GM12865 (cell line): ENCODE measurements at regions not wholly inside any gene's neighbourhood (a gene's known extent, or its start where the extent isn't known, plus 50 kb on each side); places are given as distances from the start of the nearest gene placed in this dataset.
"Not testable (repeated sequence)": the region's sequence is repeated elsewhere in the genome, so short reads cannot be mapped to it uniquely, and the experiment has no call there.

Experiments used
- DNase-seq: peaks from one replicate; pipeline ENCODE4 v3.0.0; 2010; ENCODE audit warnings: low read depth
- H3K4me3 ChIP-seq: 2 replicates; pipeline ENCODE4 v1.5.1; 2011; ENCODE audit warnings: mild to moderate bottlenecking, low read depth, low read length, control low read depth
- CTCF ChIP-seq: IDR thresholded peaks from 2 replicates; pipeline ENCODE4 v1.5.1; 2011; ENCODE audit warnings: low read length, control low read depth, low read depth, inconsistent platforms; ENCODE audit not compliant: insufficient read depth; ENCODE audit errors: missing control alignments

GRCh38 chr6:22132656-22133055 is 164.2 kb downstream of the PRL start:
- TF ChIP-seq CTCF = no peak
- no peak overlapping the region for H3K4me3 ChIP-seq
- no peak for DNase-seq

- H3K4me3 ChIP-seq = no peak overlapping the region
- DNase-seq = no peak
- TF ChIP-seq CTCF = no peak
Measured at GRCh38 chr6:22133357-22133756, 163.5 kb downstream of the PRL start.

- TF ChIP-seq CTCF = no peak
- no peak for DNase-seq
- no peak overlapping the region for H3K4me3 ChIP-seq
Measured at GRCh38 chr6:22134308-22134707, 162.5 kb downstream of the PRL start.

GRCh38 chr6:22135395-22135794 is 161.4 kb downstream of the PRL start:
- no peak for DNase-seq
- TF ChIP-seq CTCF = no peak
- no peak overlapping the region for H3K4me3 ChIP-seq

DNA sequence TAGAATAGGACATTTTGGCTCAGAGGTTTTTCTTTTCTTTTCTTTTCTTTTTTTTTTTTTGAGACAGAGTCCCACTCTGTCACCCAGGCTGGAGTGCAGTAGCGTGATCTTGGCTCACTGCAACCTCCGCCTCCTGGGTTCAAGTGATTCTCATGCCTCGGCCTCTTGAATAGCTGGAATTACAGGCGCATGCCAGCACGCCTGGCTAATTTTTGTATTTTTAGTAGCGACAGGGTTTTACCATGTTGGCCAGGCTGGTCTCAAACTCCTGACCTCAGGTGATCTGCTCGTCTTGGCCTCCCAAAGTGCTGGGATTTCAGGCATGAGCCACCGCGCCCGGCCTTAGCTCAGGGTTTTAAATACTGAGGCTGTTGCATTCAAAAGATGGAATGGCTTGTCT is 156.1 kb downstream of the PRL start:
- not testable (repeated sequence) for DNase-seq

DNA sequence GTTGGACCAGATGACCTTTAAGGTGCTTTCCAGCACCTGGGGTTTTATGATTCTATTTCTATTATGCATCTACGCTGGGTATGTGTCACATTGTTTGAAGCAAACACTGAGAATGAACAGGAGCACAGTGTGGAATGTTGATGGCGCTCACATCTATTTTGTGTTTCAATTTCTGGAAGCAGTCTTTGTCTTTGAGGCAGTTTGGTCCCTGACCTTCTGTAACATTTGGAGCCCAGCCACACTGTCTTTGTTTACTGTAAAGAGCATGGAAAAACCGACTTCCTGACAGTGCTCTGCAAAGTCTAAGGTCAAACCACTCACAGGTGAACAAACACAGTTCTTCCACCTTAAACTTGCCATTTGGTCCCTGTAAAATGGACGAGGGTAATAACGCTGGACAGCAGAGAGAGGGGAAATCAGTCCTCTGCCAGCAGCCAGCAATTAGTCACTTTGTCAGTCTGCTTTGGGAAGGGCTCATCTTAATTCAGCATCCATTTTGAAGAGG is 155.5 kb downstream of the PRL start:
- TF ChIP-seq CTCF = no peak
- DNase-seq = no peak
- H3K4me3 ChIP-seq = no peak overlapping the region

More for the DNA sequence above, 156.1 kb downstream of the PRL start:
- H3K4me3 ChIP-seq = not testable (repeated sequence)

DNA sequence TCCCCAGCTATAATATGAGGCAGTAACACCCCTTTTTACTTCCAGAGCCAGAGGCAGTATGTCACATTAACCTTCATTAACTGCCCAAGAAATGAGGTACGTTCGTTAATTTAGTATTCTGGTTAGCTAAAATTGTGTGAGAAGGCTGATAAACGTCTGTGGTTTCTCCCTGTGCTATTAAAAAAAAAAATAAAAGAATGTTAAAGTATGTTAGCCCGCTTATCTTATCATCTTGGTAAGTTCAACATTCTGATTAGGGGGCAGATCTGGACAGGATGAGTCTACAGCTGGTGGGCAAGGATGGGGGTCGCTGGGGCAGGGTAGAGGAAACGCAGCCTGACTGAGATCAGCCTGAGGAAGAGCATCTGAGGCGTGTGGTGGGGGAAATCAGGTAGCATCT is 154.0 kb downstream of the PRL start:
- no peak for TF ChIP-seq CTCF
- H3K4me3 ChIP-seq = no peak overlapping the region
- no peak for DNase-seq
